Loucy (cell line): ENCODE measurements at regions not wholly inside any gene's neighbourhood (a gene's known extent, or its start where the extent isn't known, plus 50 kb on each side); places are given as distances from the start of the nearest gene placed in this dataset.
"Not testable (repeated sequence)": the region's sequence is repeated elsewhere in the genome, so short reads cannot be mapped to it uniquely, and the experiment has no call there.

Source experiments
- H2AFZ ChIP-seq: fragments of 200-600 bp; sonication (generic); 2 replicates; pipeline ENCODE4 v1.6.0; 2016; ENCODE audit warnings: antibody characterized with exemption, mild to moderate bottlenecking, low read length, moderate library complexity
- H3F3A ChIP-seq: fragments of 200-600 bp; 2 replicates; pipeline ENCODE4 v1.6.0; 2016; ENCODE audit warnings: antibody characterized with exemption, low read depth, mild to moderate bottlenecking
- H3K27me3 ChIP-seq: fragments of 200-600 bp; sonication (generic); 2 replicates; pipeline ENCODE4 v1.6.1; 2014; ENCODE audit warnings: low read length, mild to moderate bottlenecking; ENCODE audit not compliant: insufficient read depth, poor library complexity, severe bottlenecking
- H3K36me3 ChIP-seq: fragments of 200-600 bp; sonication (generic); 2 replicates; pipeline ENCODE4 v1.6.1; 2016; ENCODE audit warnings: low read length; ENCODE audit not compliant: insufficient read depth
- H3K4me1 ChIP-seq: fragments of 200-600 bp; sonication (generic); 2 replicates; pipeline ENCODE4 v1.5.1; 2014; ENCODE audit warnings: low read length, mild to moderate bottlenecking; ENCODE audit not compliant: insufficient read depth, poor library complexity, severe bottlenecking
- H3K4me2 ChIP-seq: fragments of 200-600 bp; sonication (generic); 2 replicates; pipeline ENCODE4 v1.6.0; 2014; ENCODE audit warnings: antibody characterized with exemption, low read length, low read depth, mild to moderate bottlenecking; ENCODE audit not compliant: poor library complexity, severe bottlenecking
- H3K4me3 ChIP-seq: fragments of 200-600 bp; sonication (generic); 2 replicates; pipeline ENCODE4 v1.5.1; 2014; ENCODE audit warnings: low read length, mild to moderate bottlenecking, mixed read lengths; ENCODE audit not compliant: poor library complexity, severe bottlenecking
- H3K79me2 ChIP-seq: fragments of 200-600 bp; sonication (generic); 2 replicates; pipeline ENCODE4 v1.6.1; 2014; ENCODE audit warnings: low read length; ENCODE audit not compliant: insufficient read depth
- H3K9ac ChIP-seq: fragments of 200-600 bp; sonication (generic); 2 replicates; pipeline ENCODE4 v1.6.0; 2014; ENCODE audit warnings: mild to moderate bottlenecking, low read depth, low read length, moderate library complexity; ENCODE audit not compliant: poor library complexity, severe bottlenecking
- H3K9me2 ChIP-seq: fragments of 200-600 bp; sonication (generic); replicated peaks from 2 replicates; pipeline ENCODE4 v1.6.1; 2016; ENCODE audit warnings: low read depth, low read length, mixed read lengths
- H3K9me3 ChIP-seq: fragments of 200-600 bp; sonication (generic); 2 replicates; pipeline ENCODE4 v1.6.1; 2014; ENCODE audit warnings: mild to moderate bottlenecking, antibody characterized with exemption, low read length, low read depth; ENCODE audit not compliant: insufficient read depth
- H4K20me1 ChIP-seq: fragments of 200-600 bp; sonication (generic); 2 replicates; pipeline ENCODE4 v1.6.0; 2014; ENCODE audit warnings: antibody characterized with exemption, low read length, mild to moderate bottlenecking; ENCODE audit not compliant: insufficient read depth, poor library complexity, severe bottlenecking
- CTCF ChIP-seq: fragments of 200-600 bp; sonication (generic); conservative IDR thresholded peaks from 2 replicates; pipeline ENCODE4 v1.5.1; 2014; ENCODE audit warnings: mild to moderate bottlenecking, antibody characterized with exemption, low read length
- EZH2phosphoT487 ChIP-seq: fragments of 200-600 bp; IDR thresholded peaks from 2 replicates; pipeline ENCODE4 v1.6.1; 2018; ENCODE audit warnings: antibody characterized with exemption, mild to moderate bottlenecking, moderate library complexity, borderline replicate concordance

GRCh38 chr5:13108265-13108664 lies 836.2 kb downstream of the DNAH5 start:
- H3K4me3 ChIP-seq = no peak overlapping the region
- no peaks in the 10 kb centered on the region for H3K27me3 ChIP-seq
- no peaks in the 10 kb centered on the region for H3K9me3 ChIP-seq
- H3K9ac ChIP-seq = no peak overlapping the region
- no peaks in the 10 kb centered on the region; the same call in 1 of the 2 replicates for H3K9me2 ChIP-seq
- H4K20me1 ChIP-seq = no peaks in the 10 kb centered on the region
- no peaks in the 10 kb centered on the region for H3K36me3 ChIP-seq
- H3K4me2 ChIP-seq = no peak overlapping the region
- no peaks in the 10 kb centered on the region for H3K4me1 ChIP-seq
- no peaks in the 10 kb centered on the region for H3K79me2 ChIP-seq
- no peak overlapping the region for H2AFZ ChIP-seq
- H3F3A ChIP-seq = no peaks in the 10 kb centered on the region
- TF ChIP-seq CTCF (no peak), EZH2phosphoT487 (no peak)

GRCh38 chr5:13107537-13107936 lies 837.0 kb downstream of the DNAH5 start:
- no peaks in the 10 kb centered on the region for H4K20me1 ChIP-seq
- H3K9me2 ChIP-seq = no peaks in the 10 kb centered on the region; the same call in 1 of the 2 replicates
- no peaks in the 10 kb centered on the region for H3K36me3 ChIP-seq
- no peak overlapping the region for H2AFZ ChIP-seq
- no peaks in the 10 kb centered on the region for H3K27me3 ChIP-seq
- H3K4me3 ChIP-seq = no peak overlapping the region
- H3F3A ChIP-seq = no peaks in the 10 kb centered on the region
- H3K4me1 ChIP-seq = no peaks in the 10 kb centered on the region
- H3K79me2 ChIP-seq = no peaks in the 10 kb centered on the region
- no peak overlapping the region for H3K4me2 ChIP-seq
- no peaks in the 10 kb centered on the region for H3K9me3 ChIP-seq
- H3K9ac ChIP-seq = no peak overlapping the region
- no peak for TF ChIP-seq CTCF
- no peak for TF ChIP-seq EZH2phosphoT487

- H3K27me3 ChIP-seq = no peaks in the 10 kb centered on the region
- H3K4me1 ChIP-seq = no peaks in the 10 kb centered on the region
- H3K4me3 ChIP-seq = no peak overlapping the region
- H2AFZ ChIP-seq = no peak overlapping the region
- H4K20me1 ChIP-seq = no peaks in the 10 kb centered on the region
- no peak overlapping the region for H3K4me2 ChIP-seq
- no peaks in the 10 kb centered on the region for H3K36me3 ChIP-seq
- H3K9me2 ChIP-seq = no peaks in the 10 kb centered on the region
- H3K9ac ChIP-seq = no peak overlapping the region
- peaks cover 12% of the 10 kb centered on the region; the same call in 1 of the 2 replicates for H3K9me3 ChIP-seq
- no peaks in the 10 kb centered on the region for H3F3A ChIP-seq
- no peaks in the 10 kb centered on the region for H3K79me2 ChIP-seq
- no peak for TF ChIP-seq CTCF
- TF ChIP-seq EZH2phosphoT487 = no peak
Measured at GRCh38 chr5:13081116-13081515, 863.4 kb downstream of the DNAH5 start.

GRCh38 chr5:13072936-13073335 lies 871.6 kb downstream of the DNAH5 start:
- not testable (repeated sequence) for H4K20me1 ChIP-seq, H3K36me3 ChIP-seq, H3K9me3 ChIP-seq, H2AFZ ChIP-seq, H3K4me2 ChIP-seq, H3F3A ChIP-seq, H3K9me2 ChIP-seq, H3K79me2 ChIP-seq, H3K4me1 ChIP-seq, H3K9ac ChIP-seq, H3K27me3 ChIP-seq, H3K4me3 ChIP-seq
